NCI-H510A treated with DMSO at 0.1 percent for 48 hours (cell line): ENCODE measurements at regions not wholly inside any gene's neighbourhood (a gene's known extent, or its start where the extent isn't known, plus 50 kb on each side); places are given as distances from the start of the nearest gene placed in this dataset.
"Not testable (repeated sequence)": the region's sequence is repeated elsewhere in the genome, so short reads cannot be mapped to it uniquely, and the experiment has no call there.

Experiments
- DNase-seq: peaks from one replicate; lab custom pipeline; 2025; lab: John Stamatoyannopoulos, UW

DNA sequence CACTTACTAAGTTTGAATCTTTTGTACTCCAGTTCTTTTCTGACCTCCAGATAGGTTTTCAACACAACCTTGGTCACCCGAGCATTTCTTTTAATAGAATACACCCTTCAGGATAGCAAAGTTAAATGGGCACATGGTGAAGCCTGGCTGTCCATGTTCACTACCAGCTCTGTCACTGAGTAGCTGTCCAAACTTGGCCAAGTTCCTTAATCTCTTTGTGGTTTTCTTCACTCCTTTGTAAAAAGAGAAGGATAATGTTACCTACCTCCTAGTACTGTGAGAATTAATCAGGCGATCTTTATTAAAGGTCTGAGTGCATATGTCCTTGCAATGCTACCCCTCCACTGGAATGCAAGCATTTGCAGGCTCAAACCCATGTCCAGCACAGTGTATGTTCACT lies 128.1 kb upstream of the PTPRZ1 start:
- no peak for DNase-seq

DNA sequence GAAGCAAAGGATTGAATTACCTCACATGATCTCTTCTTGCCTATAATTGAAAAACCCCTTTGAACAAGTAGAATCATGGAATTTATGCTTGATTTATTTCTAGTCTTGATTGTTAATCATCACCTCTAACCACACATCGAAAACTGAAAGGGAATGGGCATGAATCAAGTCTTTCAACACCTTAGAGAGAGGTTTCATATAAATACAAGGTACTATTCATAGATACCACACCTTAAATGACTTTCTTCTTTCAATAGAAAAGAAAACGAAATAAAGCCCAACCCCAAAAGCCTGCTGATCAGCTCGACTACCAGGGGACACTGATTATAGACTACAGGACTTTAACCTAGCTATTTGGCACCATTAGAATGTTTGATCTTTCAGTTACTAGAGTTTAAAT lies 128.6 kb upstream of the PTPRZ1 start:
- no peak for DNase-seq

DNA sequence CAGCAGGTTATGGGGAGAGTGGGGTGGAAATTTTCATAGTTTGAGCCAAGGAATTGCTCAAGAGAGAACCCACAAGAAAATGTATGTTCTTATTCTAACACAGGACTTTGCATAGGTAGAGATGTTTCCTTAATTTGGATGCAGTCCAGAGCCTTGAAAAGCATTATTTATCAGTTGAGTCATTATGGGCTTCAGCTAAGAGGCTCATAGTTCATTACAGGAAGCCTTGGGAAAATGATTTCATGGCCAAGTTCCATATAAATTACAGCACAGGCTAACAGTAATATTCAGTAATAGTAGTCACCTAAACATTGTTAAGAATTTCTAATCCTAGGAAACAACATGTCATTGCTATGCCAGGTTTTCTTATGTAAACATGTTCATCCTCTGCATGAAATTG lies 131.1 kb upstream of the PTPRZ1 start:
- no peak for DNase-seq

DNA sequence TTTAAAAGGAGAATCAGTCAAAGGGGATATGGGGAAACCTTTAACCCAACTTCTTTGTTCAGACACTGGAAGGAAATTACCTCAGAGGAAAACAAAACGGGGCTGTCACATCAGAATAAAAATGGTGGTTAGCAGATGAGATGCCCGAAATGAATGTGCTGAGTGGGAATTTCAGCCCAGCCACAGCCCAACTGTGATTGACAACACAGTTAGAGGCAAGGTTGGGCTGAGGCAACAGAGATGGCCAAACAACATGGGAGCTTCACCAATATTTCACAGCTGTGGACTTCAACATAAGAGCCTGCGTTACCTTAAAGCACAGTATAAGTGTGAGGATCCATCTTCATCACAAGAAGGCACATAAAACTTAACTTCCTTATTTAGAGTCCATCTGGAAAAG lies 133.5 kb upstream of the PTPRZ1 start:
- DNase-seq: no peak

DNA sequence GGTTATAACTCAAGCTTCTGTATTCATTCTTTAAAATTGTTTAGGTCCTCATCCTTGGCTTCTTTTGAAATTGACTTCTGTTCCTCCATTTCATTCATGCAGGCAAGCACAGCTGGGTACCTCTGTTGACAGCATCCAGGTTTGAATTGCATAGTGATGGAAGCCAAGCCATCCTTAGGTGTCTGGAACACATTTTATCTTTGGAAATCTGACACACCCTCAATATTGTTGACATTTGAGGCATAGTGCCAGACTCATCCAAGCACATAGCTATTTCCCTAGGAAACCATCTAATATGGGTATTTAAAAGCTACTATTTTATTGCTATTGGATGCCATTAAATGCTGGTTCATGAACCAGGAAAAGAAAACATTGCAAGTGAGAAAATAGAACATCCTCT lies 142.1 kb upstream of the PTPRZ1 start:
- DNase-seq: no peak

DNA sequence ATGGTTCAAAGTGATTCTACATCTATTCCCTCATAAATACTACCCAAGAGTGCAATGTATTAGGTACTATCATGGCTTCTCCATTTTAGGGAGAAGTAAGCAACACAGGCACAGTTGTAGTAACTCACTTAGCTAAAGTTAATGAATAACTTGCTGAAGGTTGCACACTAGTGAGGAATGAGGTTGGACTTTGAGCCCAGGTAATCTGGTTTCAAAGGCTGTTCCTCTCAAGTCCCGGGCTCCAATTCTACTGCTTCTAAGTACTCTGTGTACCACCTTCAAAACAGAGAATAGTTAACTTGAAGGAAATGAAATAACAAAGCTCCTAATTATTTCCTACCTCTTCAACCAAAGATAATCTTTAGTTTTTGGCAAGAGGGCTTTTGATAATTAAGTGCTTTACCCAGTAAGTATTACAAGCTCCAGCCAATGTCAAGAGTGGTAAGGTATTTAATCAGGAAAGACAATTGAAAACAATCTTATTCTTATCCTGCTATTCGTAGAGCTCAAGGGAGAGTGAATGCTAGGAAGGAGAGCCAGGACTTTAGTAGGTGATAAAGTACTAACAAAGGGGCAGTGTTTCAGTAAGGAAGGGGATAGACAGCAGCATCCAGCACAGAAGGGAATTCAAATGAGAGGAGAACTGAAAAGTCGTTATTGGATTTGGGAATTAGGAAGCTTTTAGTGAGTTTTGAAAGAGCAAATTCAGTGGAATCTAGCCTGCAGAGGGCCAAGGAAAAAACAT lies 158.2 kb upstream of the PTPRZ1 start:
- DNase-seq: no peak

DNA sequence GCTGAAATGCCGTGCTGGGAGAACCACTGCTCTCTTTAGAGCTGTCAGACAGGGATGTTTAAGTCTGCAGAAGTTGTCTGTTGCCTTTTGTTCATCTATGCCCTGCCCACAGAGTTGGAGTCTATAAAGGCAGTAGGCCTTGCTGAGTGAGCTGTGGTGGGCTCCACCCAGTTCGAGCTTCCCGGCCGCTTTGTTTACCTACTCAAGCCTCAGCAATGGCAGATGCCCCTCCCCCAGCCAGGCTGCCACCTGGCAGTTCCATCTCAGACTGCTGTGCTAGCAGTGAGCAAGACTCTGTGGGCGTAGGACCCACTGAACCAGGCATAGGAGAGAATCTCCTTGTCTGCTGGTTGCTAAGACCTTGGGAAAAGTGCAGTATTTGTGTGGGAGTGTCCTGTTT lies 160.0 kb upstream of the PTPRZ1 start:
- peak; percentile 4 for DNase-seq

DNA sequence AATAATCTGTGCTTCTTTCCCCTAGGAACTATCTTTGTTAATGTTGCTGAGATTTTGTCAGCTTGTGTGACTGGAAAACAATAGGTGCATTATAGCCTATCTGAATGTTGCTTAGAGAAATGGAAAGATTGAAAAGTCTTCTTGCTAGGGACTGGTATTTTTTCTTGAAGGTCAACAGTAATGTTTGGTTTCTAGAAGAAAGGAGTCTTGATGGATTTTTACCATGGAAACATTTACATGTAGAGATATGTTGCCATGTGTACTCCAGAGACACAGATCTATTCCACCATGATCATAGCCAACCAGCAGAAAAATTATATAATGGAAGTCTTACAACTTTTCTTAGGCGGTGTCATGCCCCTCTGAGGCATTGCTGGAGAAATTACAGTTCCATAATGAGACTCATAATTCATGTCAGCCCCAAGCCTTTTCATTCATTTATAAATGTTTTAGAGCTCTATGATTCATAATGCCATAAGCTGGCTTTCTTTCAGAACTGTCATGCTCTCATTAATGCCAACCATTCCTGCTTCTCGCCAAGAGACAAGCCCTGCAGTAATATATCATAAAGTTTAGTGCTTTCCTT lies 175.1 kb upstream of the PTPRZ1 start:
- DNase-seq: no peak

DNA sequence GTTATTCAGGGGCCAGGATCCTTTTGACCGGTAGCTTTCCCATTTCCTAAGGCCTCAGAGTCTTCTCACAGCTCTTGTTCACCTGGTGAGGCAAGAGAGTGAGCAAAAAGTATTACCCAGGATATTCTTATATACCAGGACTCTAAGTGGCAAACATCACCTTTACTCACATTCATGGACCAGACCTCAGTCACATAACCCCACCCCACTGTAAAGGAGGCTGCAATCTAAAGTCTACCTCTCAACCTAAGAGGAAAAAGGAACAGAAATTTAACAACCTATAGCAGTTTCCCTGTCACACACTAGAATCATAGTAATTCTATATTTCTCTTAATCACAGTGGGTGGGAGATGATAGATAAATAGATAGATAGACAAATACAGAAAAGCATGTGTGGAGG lies 176.0 kb upstream of the PTPRZ1 start:
- no peak for DNase-seq

DNA sequence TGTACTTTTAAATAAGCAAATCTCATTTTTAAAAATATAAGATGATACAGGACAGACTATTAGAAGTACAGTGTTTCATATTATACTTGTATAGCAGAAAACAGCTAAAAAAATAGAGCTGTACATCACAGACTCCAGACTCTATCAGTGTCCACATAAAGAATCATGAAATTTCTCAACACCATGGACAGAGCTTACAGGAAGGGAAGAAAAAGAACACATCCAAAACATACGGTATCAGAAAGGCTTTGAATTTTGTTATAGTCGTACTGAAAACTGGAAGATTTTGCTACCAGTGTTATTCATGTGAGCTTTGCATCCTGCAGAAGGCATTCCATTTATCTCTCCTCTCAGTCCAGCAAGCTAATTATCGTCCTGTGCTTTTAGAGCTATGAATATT lies 183.2 kb upstream of the PTPRZ1 start:
- no peak for DNase-seq

DNA sequence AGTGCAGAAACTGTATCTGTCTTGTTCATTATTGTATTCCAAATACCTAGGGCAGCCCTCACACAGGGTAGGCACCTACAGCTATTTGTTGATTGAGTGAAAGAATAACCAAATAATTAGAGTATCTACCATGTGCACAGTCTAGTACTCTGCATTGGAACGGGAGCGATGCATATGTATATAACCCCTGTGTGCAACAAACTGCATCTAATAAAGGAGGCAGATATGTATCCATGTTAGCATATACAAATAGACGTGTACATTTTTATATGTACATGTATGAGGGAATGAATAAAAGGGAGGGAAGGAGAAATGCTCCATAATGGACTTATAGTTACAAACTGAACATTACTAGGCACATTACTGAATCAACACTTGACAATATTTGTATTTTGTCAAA lies 191.3 kb upstream of the PTPRZ1 start:
- no peak for DNase-seq

DNA sequence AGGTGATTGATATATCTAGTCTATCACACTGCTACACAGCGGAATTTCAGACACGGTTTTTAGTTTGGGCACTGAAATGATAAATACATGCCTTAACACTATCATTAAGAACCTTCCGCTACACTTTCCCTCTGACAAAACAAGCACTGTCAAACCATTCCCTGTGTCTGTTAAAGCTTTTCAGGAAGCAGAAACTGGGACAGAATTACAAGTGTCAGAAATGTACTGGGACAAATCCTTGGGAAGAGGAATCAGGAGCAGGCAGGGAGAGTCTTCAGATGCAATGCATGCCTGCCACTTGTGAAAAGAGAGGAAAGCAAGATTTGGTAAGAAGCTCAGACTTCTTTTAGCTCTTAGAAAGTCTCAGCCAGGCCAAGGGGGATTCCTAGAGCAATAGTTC lies 196.8 kb upstream of the PTPRZ1 start:
- no peak for DNase-seq

DNA sequence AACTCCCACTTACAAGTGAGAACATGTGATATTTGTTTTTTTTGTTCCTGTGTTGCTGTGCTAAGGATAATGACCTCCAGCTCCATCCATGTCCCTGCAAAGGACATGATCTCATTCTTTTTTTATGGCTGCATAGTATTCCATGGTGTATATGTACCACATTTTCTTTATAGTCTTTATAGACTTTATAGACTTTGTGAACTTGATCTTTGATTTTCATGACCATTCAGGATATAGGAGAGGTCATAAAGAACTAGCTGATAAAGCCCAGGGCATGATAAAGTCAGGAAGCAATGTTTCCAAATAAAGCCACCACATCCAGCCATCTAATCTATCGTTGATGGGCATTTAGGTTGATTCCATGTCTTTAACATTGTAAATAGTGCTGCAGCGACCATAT lies 198.5 kb upstream of the PTPRZ1 start:
- DNase-seq: not testable (repeated sequence)

DNA sequence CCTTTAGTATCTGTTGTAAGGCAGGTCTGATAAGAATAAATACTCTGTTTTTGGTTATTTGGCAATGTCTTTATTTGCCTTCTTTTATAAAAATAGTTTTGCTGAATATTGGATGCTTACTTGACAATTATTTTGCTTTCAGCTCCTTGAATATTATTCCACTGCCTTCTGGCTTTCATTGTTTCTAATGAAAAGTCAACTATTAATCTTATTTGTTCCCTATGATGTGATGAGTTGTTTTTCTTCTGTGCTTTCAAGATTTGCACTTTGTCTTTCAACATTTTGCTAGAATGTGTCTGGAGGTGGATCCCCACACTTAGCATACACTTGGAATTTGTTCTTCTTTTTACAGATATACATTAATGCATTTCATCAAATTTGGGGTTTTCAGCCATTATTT lies 203.8 kb upstream of the PTPRZ1 start:
- no peak for DNase-seq

DNA sequence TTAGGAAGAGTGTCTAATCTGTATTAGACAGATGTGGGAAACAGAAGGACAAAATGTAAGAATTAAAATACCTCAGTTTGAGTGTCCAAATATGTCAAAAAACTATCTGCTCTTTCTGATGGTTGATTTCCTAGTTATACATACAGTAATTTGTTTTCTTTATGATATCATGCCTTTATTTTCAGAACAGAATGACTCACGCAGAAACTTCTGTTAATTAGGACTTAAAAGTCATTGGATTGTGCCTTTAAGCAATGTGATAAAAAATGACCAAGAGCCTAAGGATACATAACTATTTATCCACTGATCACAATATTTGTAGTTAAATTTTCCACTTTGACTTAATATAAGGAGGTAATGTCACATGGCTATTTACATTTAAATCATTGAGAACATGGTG lies 206.7 kb upstream of the PTPRZ1 start:
- DNase-seq: no peak

DNA sequence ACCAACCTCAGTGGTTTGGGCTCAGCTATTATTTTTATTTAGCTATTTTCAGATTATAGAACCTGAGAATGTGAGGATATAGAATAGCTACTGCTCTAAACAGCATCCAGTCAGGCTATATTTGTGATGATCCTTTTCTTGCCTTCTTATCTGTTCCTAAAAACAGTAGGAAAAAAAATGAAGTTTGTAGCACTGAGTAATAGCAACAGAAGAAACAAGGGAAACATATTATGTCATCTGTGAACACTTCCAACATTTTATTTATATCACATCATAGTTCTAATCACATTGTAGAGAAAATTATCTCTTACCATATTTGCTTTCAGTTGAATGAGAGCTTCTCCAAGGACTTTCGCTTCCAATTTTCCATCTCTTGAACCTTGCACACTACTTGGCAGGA lies 229.6 kb upstream of the PTPRZ1 start:
- DNase-seq: no peak

DNA sequence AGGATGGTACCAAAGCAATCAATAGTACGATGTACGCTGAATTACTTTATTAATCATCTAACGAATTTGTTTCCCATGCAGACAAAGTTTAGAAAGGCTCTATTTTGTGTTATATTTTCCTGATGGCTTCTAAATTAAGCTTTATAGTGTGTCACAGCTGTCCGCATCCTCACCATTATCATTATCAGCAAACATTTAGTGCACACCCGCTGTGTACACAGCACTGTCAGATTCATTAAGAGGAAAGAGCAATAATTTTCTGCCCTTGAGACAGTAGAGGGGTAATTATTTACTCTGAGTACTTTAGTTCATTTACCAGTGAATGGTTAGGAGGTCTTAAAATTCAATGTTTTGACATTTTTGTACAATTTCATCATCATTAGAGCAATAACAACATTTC lies 233.3 kb upstream of the PTPRZ1 start:
- no peak for DNase-seq

DNA sequence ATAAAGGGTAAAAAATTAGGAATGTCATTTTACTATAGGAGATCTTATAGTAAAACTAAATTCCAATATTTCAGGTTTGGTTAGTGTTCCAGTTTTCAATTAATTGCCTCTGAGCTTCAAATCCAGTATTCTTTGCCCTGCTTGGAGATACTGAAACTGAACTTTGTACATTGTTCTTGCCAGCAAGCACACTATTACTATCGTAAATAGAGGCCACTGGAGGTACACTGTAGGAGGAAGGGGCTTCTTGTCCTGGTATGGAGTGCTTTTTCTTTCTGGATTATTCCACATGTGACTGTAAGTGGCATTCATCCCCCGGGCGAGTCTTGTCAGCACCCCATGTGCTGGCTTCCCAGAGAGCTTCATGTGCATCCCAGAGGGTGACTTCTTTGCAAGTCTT lies 234.7 kb upstream of the PTPRZ1 start:
- DNase-seq: no peak

DNA sequence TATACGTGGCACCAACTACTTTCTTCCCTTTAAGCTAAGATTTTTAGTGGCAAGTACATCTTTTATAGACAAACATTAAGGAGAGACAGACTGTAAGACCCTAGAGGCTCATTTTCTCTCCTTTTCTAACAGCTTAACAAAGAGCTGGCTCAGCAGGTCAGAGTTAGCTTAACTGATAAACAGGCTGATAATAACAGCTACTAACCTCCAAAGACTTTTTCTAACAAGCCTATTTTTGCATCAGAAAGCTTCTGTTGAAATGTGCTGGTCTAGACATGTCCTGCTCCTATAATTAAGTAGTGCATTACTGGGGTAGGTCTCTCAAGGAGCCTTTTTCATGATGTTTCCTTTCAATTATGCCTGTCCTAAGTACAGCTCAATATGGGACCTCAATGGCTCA lies 238.2 kb upstream of the FAM3C start:
- no peak for DNase-seq

DNA sequence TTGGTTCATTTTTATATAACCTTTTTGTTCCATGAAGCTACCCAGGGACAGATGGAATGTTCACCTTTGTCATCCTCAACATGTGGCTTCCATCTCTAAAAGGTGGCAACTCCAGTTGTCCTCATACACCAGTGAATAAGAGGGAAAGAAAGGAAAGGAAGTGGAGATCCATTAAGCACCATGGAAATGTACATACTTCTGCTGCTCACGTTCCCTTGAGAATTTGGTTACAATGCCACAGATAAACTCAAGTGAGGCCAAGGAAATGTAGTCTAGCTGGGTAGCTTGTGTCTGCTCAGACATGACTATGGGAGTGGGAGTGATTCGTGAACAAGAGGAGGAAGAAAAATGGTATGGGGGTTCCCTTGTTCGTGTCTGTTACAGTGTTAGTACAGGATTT lies 237.1 kb upstream of the FAM3C start:
- DNase-seq: no peak

DNA sequence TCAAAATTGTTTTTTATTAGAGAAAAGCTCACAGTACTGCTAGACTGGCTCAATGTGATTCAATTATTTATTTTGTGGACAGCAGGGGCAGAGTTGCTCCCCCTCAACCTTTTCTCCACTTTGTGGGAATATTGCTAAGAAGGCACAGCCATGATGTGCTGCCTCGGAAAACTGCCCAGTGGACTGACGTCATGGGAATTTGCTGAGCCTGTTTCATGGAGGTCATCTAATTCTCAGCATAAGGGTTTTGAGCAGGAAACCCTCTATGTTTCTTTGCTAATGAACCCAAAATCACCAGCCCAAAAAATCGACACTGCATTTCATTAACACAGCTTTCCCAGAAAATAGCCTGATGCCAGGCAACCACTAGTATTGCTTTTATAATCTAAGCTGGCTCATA lies 228.8 kb upstream of the FAM3C start:
- no peak for DNase-seq

DNA sequence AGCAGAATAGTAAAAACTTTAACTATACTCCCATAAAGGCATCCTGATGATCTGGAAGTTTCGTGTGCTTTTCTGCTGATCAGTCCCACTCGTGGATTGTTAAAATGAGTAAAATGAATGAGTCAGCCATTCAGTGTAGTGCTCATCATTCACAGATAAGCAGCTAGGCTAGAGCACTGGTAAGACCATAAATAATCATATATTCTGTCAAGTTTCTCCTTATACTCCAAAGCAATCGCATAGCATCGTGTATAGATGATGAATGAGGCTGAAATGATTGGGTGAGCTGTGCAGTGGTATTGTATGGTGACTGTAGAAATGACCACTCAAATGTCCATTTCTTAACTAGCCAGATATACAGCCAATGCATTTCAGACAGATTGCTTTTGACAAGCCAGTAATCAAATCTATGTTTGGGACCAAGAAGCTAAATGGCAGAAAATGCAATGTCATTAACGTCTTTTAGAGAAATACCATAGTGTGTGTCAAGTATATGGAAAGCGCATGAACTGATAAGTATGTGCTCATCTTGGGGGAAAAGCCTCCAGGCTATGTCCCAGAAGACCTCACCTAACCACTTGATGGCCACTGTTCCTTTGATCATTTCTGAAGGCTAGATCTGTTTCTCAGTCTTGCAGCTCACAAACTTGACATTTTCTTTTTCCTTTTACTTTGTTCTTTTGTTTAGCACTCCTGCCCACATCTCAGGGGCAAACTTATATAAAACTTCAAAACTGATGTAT lies 227.2 kb upstream of the FAM3C start:
- no peak for DNase-seq

DNA sequence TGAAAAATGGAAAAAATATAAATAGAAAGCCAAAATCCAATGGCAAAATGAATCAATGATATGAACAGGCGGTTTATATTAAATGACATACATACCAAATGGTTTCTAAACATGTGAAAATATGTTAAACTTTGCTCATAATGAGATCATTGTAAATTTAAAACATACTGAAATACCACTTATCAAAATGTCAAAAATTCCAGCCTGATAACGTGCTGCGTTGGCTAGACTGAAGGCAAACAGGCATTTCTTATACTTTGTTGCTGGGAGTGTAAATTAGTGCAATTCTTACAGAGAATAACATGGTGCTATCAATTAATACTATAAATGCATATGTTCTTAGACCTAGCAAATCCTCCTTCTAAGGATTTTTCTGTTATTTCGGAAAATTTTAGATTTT lies 225.8 kb upstream of the FAM3C start:
- no peak for DNase-seq
